CD14-positive monocyte (primary cell): ENCODE measurements at regions not wholly inside any gene's neighbourhood (a gene's known extent, or its start where the extent isn't known, plus 50 kb on each side); places are given as distances from the start of the nearest gene placed in this dataset.

Source experiments
- DNase-seq, 3 donors: peaks; one replicate each; pipeline ENCODE4 v3.0.0-alpha.2; 2011 to 2022
- H2AFZ ChIP-seq: 2 replicates; pipeline ENCODE4 v1.6.0; 2012; ENCODE audit warnings: mild to moderate bottlenecking, low read depth, low read length, inconsistent platforms; ENCODE audit not compliant: insufficient read depth, poor library complexity, severe bottlenecking
- H3K27ac ChIP-seq, 2 donors: 1 replicate in 1 of 2; 2 replicates in 1 of 2; pipeline ENCODE4 v1.5.1; 2012 to 2013; ENCODE audit warnings: low read length in 2 of 2, control low read depth in 1 of 2, inconsistent platforms in 1 of 2, low read depth in 1 of 2, mild to moderate bottlenecking in 1 of 2
- H3K27me3 ChIP-seq, 2 donors: one replicate each; pipeline versions ENCODE4 v1.6.0 to v1.6.1; 2011 to 2013; ENCODE audit warnings: low read length in 2 of 2; ENCODE audit not compliant: control insufficient read depth in 2 of 2, insufficient read depth in 2 of 2
- H3K36me3 ChIP-seq, 2 donors: replicated peaks in 1 of 2; 1 replicate in 1 of 2; 2 replicates in 1 of 2; pipeline versions ENCODE4 v1.5.1 to v1.6.1; 2012 to 2013; ENCODE audit warnings: low read length in 2 of 2, control low read depth in 1 of 2, inconsistent platforms in 1 of 2, mild to moderate bottlenecking in 1 of 2; ENCODE audit not compliant: insufficient read depth in 2 of 2, control insufficient read depth in 1 of 2
- H3K4me1 ChIP-seq, 2 donors: 1 replicate in 1 of 2; 2 replicates in 1 of 2; pipeline versions ENCODE4 v1.5.1 to v1.6.1; 2012 to 2013; ENCODE audit warnings: low read length in 2 of 2, control low read depth in 1 of 2, inconsistent platforms in 1 of 2, mild to moderate bottlenecking in 1 of 2, moderate library complexity in 1 of 2; ENCODE audit not compliant: insufficient read depth in 2 of 2, control insufficient read depth in 1 of 2
- H3K4me2 ChIP-seq: replicated peaks from 2 replicates; pipeline ENCODE3; 2012; ENCODE audit warnings: low read length, moderate library complexity, mild to moderate bottlenecking; ENCODE audit not compliant: poor library complexity, severe bottlenecking; ENCODE audit errors: extremely low read depth
- H3K4me3 ChIP-seq, 3 experiments: fragments of 200-600 bp in 1 of 3; sonication (generic) in 1 of 3; replicated peaks in 1 of 3; 1 replicate in 2 of 3; 2 replicates in 1 of 3; pipeline ENCODE4 v1.5.1; 2011 to 2013; ENCODE audit warnings: low read length in 3 of 3, mild to moderate bottlenecking in 3 of 3, control low read depth in 2 of 3, low read depth in 2 of 3, inconsistent platforms in 1 of 3, moderate library complexity in 1 of 3
- H3K79me2 ChIP-seq: 2 replicates; pipeline ENCODE4 v1.6.0; 2012; ENCODE audit warnings: mild to moderate bottlenecking, control low read depth, inconsistent platforms, low read length, moderate library complexity; ENCODE audit not compliant: insufficient read depth
- H3K9ac ChIP-seq: 2 replicates; pipeline ENCODE4 v1.6.0; 2017; ENCODE audit warnings: low read length, mild to moderate bottlenecking; ENCODE audit not compliant: insufficient read depth, poor library complexity, severe bottlenecking
- H3K9me3 ChIP-seq, 2 donors: replicated peaks in 1 of 2; 1 replicate in 1 of 2; 2 replicates in 1 of 2; pipeline versions ENCODE4 v1.5.1 to v1.6.1; 2012 to 2013; ENCODE audit warnings: low read length in 2 of 2, control low read depth in 1 of 2; ENCODE audit not compliant: control insufficient read depth in 1 of 2, insufficient read depth in 1 of 2
- H4K20me1 ChIP-seq: 2 replicates; pipeline ENCODE4 v1.6.0; 2012; ENCODE audit warnings: mild to moderate bottlenecking, low read length, control low read depth, moderate library complexity; ENCODE audit not compliant: insufficient read depth
- H3K27ac Mint-ChIP-seq, 7 donors: one replicate each; pipeline ENCODE4 v1.8.0; 2020; ENCODE audit warnings: mild to moderate bottlenecking in 7 of 7, mixed read lengths in 7 of 7, moderate library complexity in 6 of 7, inconsistent platforms in 2 of 7
- H3K27me3 Mint-ChIP-seq, 3 donors: one replicate each; pipeline ENCODE4 v1.8.0; 2021 to 2022; ENCODE audit warnings: low read depth in 3 of 3, mild to moderate bottlenecking in 3 of 3, mixed read lengths in 3 of 3, moderate library complexity in 3 of 3, inconsistent platforms in 1 of 3
- H3K36me3 Mint-ChIP-seq, 2 donors: one replicate each; pipeline ENCODE4 v1.8.0; 2020; ENCODE audit warnings: mixed read lengths in 2 of 2, inconsistent platforms in 1 of 2, mild to moderate bottlenecking in 1 of 2
- H3K4me1 Mint-ChIP-seq: one replicate; pipeline ENCODE4 v1.8.0; 2020; ENCODE audit warnings: mild to moderate bottlenecking, mixed read lengths
- H3K4me3 Mint-ChIP-seq, 2 donors: one replicate each; pipeline ENCODE4 v1.8.0; 2020; ENCODE audit warnings: mild to moderate bottlenecking in 2 of 2, mixed read lengths in 2 of 2, moderate library complexity in 1 of 2
- H3K9me3 Mint-ChIP-seq, 7 donors: one replicate each; pipeline ENCODE4 v1.8.0; 2020 to 2022; ENCODE audit warnings: mixed read lengths in 7 of 7, mild to moderate bottlenecking in 6 of 7, moderate library complexity in 6 of 7, inconsistent platforms in 2 of 7
- WGBS: methylation state at CpG from one replicate; pipeline ENCODE4 v1.1.5; 2013; ENCODE audit warnings: missing lambda C conversion rate; ENCODE audit not compliant: insufficient coverage; 5-methylcytosine and 5-hydroxymethylcytosine counted together
- intact Hi-C, 2 donors: fragments of 100-400 bp; cut with micrococcal nuclease; formaldehyde crosslinking; loops; one replicate each; pipeline versions ENCODE4 v1.15.0 to v1.15.1; 2023
- TF ChIP-seq, protein P1 (sequence below): fragments of 200-600 bp; IDR thresholded peaks from one replicate; pipeline ENCODE4 v1.8.0; 2022; ENCODE audit warnings: antibody characterized with exemption, mild to moderate bottlenecking

GRCh38 chr13:84980571-84980970 lies 818.6 kb downstream of the SLITRK6 start:
- TF ChIP-seq, protein P1, sequence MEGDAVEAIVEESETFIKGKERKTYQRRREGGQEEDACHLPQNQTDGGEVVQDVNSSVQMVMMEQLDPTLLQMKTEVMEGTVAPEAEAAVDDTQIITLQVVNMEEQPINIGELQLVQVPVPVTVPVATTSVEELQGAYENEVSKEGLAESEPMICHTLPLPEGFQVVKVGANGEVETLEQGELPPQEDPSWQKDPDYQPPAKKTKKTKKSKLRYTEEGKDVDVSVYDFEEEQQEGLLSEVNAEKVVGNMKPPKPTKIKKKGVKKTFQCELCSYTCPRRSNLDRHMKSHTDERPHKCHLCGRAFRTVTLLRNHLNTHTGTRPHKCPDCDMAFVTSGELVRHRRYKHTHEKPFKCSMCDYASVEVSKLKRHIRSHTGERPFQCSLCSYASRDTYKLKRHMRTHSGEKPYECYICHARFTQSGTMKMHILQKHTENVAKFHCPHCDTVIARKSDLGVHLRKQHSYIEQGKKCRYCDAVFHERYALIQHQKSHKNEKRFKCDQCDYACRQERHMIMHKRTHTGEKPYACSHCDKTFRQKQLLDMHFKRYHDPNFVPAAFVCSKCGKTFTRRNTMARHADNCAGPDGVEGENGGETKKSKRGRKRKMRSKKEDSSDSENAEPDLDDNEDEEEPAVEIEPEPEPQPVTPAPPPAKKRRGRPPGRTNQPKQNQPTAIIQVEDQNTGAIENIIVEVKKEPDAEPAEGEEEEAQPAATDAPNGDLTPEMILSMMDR = no peak
- no peak overlapping the region for H2AFZ ChIP-seq
- intact Hi-C loops = no loop called here
- Mint-ChIP-seq H3K4me3 (no peak overlapping the region), H3K36me3 (no peaks in the 10 kb centered on the region), H3K9me3 (peaks cover 0 to 5% (median 0%) of the 10 kb centered on the region in 7 donors), H3K4me1 (no peaks in the 10 kb centered on the region), H3K27me3 (no peaks in the 10 kb centered on the region), H3K27ac (no peak overlapping the region)
- H3K27me3 ChIP-seq = no peaks in the 10 kb centered on the region
- WGBS = no CpG with 5 or more reads among the region's 2 CpGs
- no peaks in the 10 kb centered on the region for H3K79me2 ChIP-seq
- no peak overlapping the region for H3K27ac ChIP-seq
- H3K9ac ChIP-seq = no peak overlapping the region
- H3K4me2 ChIP-seq = no peak overlapping the region
- H3K4me3 ChIP-seq = no peak overlapping the region
- no peaks in the 10 kb centered on the region for H3K9me3 ChIP-seq
- no peaks in the 10 kb centered on the region for H4K20me1 ChIP-seq
- H3K36me3 ChIP-seq = no peaks in the 10 kb centered on the region
- DNase-seq = no peak
- H3K4me1 ChIP-seq = no peaks in the 10 kb centered on the region

- H3K4me1 Mint-ChIP-seq = no peaks in the 10 kb centered on the region
- Histone ChIP-seq H3K79me2 (no peaks in the 10 kb centered on the region), H3K4me3 (no peak overlapping the region), H3K27me3 (no peaks in the 10 kb centered on the region), H3K27ac (no peak overlapping the region), H3K9ac (no peak overlapping the region), H3K36me3 (no peaks in the 10 kb centered on the region), H3K9me3 (no peaks in the 10 kb centered on the region), H2AFZ (no peak overlapping the region), H4K20me1 (no peaks in the 10 kb centered on the region), H3K4me2 (no peak overlapping the region), H3K4me1 (no peaks in the 10 kb centered on the region)
- intact Hi-C loops = no loop called here
- H3K27ac Mint-ChIP-seq = no peak overlapping the region
- no peaks in the 10 kb centered on the region for H3K27me3 Mint-ChIP-seq
- no peak overlapping the region for H3K4me3 Mint-ChIP-seq
- H3K9me3 Mint-ChIP-seq = peaks cover 0 to 5% (median 0%) of the 10 kb centered on the region in 7 donors
- TF ChIP-seq, protein P1 = no peak
- DNase-seq = no peak
- no peaks in the 10 kb centered on the region for H3K36me3 Mint-ChIP-seq
These were observed 820.4 kb downstream of the SLITRK6 start for GRCh38 chr13:84978851-84979250.
